ENCODE measurements at regions not wholly inside any gene's neighbourhood (a gene's known extent, or its start where the extent isn't known, plus 50 kb on each side); places are given as distances from the start of the nearest gene placed in this dataset.

DNA sequence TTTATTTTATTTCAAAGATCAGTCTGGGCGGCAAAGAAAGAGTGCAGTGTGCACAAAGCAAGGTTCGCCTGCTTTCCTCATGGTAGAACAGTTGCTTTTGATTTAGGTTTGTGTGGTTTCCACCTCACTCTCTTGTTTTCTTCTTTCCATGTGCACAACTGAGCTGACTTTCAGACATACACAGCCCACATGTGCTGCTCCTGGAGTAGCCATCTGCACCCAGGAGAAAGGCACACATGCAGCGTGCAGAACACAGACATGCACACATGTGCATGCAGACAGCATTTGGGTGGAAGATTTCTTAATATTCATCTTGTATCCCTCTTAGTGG is 302.1 kb downstream of the FZD1 start:
- TF ChIP-seq USF1 (IDR thresholded peaks at IDR 0.05), result no peak
- TF ChIP-seq, protein P1, sequence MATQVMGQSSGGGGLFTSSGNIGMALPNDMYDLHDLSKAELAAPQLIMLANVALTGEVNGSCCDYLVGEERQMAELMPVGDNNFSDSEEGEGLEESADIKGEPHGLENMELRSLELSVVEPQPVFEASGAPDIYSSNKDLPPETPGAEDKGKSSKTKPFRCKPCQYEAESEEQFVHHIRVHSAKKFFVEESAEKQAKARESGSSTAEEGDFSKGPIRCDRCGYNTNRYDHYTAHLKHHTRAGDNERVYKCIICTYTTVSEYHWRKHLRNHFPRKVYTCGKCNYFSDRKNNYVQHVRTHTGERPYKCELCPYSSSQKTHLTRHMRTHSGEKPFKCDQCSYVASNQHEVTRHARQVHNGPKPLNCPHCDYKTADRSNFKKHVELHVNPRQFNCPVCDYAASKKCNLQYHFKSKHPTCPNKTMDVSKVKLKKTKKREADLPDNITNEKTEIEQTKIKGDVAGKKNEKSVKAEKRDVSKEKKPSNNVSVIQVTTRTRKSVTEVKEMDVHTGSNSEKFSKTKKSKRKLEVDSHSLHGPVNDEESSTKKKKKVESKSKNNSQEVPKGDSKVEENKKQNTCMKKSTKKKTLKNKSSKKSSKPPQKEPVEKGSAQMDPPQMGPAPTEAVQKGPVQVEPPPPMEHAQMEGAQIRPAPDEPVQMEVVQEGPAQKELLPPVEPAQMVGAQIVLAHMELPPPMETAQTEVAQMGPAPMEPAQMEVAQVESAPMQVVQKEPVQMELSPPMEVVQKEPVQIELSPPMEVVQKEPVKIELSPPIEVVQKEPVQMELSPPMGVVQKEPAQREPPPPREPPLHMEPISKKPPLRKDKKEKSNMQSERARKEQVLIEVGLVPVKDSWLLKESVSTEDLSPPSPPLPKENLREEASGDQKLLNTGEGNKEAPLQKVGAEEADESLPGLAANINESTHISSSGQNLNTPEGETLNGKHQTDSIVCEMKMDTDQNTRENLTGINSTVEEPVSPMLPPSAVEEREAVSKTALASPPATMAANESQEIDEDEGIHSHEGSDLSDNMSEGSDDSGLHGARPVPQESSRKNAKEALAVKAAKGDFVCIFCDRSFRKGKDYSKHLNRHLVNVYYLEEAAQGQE (IDR thresholded peaks at IDR 0.05; ENCODE audit: low read depth), result no peak

GRCh38 chr7:91567081-91568012 is 303.1 kb downstream of the FZD1 start:
- TF ChIP-seq FOXM1 (IDR thresholded peaks at IDR 0.05; ENCODE audit: borderline replicate concordance, low read depth) (no peak), USF1 (IDR thresholded peaks at IDR 0.05) (no peak), RAD21 (IDR thresholded peaks at IDR 0.05; ENCODE audit: low read depth) (no peak), NFIC (IDR thresholded peaks at IDR 0.05) (no peak), TEAD4 (IDR thresholded peaks at IDR 0.05) (no peak), EGR1 (IDR thresholded peaks at IDR 0.05) (no peak), TCF12 (IDR thresholded peaks at IDR 0.05; ENCODE audit: low read depth) (no peak), YY1 (IDR thresholded peaks at IDR 0.05; ENCODE audit: low read depth) (no peak), ZBTB7A (IDR thresholded peaks at IDR 0.05; ENCODE audit: low read depth) (no peak), CREB1 (IDR thresholded peaks at IDR 0.05; ENCODE audit: low read depth) (no peak), EP300 (IDR thresholded peaks at IDR 0.05; ENCODE audit: borderline replicate concordance) (no peak), TAF1 (IDR thresholded peaks at IDR 0.05; ENCODE audit: low read depth) (no peak), CEBPB (IDR thresholded peaks at IDR 0.05) (no peak)
- TF ChIP-seq, protein P2, sequence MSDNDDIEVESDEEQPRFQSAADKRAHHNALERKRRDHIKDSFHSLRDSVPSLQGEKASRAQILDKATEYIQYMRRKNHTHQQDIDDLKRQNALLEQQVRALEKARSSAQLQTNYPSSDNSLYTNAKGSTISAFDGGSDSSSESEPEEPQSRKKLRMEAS (IDR thresholded peaks at IDR 0.05), result no peak
- TF ChIP-seq, protein P1 (IDR thresholded peaks at IDR 0.05; ENCODE audit: low read depth), result no peak

GRCh38 chr7:91568138-91568537 is 303.9 kb downstream of the FZD1 start:
- TF ChIP-seq YY1 (IDR thresholded peaks at IDR 0.05; ENCODE audit: low read depth), result no peak

DNA sequence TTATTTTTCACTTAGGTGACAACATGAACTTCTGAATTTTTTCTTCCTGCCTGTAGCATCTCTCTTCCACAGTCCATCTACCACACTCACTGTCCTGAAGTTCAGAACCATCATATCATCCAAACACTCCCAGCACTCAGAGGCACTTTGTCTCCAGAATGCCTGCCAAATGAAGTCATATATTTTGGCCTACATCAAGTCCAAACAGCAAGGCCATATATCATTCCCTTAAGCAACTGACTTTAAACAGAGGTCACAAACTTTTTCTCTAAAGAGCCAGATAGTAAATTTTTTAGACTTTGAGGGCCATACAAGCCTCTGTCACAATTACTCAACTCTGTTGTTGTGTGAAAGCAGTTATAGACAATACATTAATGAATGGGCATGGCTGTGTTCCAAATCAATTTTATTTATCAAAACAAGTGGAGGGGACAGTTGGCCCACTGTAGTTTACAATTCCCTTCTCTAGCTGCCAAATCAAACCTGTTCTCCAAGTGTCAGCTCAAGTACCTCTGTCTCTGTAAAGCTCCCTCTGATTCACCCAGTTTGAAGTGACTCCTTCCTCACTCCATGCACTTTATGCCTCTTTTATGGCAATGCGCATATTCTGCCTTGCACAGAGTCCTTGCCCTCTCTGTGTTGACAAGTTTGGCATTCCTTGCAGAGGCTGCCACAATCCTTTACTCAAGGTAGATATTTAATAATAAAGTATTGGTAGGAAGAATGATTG is 305.7 kb downstream of the FZD1 start:
- TF ChIP-seq RAD21 (IDR thresholded peaks at IDR 0.05; ENCODE audit: low read depth) (no peak), TAF1 (IDR thresholded peaks at IDR 0.05; ENCODE audit: low read depth) (no peak), TCF12 (IDR thresholded peaks at IDR 0.05; ENCODE audit: low read depth) (no peak), CREB1 (IDR thresholded peaks at IDR 0.05; ENCODE audit: low read depth) (no peak), FOXM1 (IDR thresholded peaks at IDR 0.05; ENCODE audit: borderline replicate concordance, low read depth) (no peak)

- TF ChIP-seq NFIC (IDR thresholded peaks at IDR 0.05) (no peak), USF1 (IDR thresholded peaks at IDR 0.05) (no peak), TEAD4 (IDR thresholded peaks at IDR 0.05) (no peak), FOXM1 (IDR thresholded peaks at IDR 0.05; ENCODE audit: borderline replicate concordance, low read depth) (no peak), TAF1 (IDR thresholded peaks at IDR 0.05; ENCODE audit: low read depth) (no peak), TCF12 (IDR thresholded peaks at IDR 0.05; ENCODE audit: low read depth) (no peak), EP300 (IDR thresholded peaks at IDR 0.05; ENCODE audit: borderline replicate concordance) (no peak), CEBPB (IDR thresholded peaks at IDR 0.05) (no peak), ZBTB7A (IDR thresholded peaks at IDR 0.05; ENCODE audit: low read depth) (no peak)
- TF ChIP-seq, protein P2 (IDR thresholded peaks at IDR 0.05), result no peak
Observed at GRCh38 chr7:91570560-91570959, 306.3 kb downstream of the FZD1 start.

DNA sequence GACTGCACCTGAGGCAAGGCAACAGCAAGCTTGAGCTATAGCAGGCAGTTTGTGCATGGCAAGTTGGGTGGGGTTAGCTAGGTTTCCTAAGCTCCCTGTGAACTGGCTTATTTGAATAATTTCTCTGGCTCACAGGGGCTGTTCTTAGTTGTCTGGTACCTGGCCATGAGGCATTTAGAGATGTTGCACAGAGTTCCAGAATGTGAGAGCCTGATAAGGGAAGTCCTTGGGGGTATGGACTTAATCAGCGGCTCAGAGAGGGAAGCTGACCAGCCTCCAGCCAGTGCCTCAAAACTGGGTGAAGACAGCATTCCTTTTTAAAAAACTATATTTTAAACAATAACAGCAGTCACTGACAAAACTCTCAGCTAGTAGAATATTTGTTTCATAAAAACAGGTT is 307.4 kb downstream of the FZD1 start:
- TF ChIP-seq ZBTB7A (IDR thresholded peaks at IDR 0.05; ENCODE audit: low read depth) (no peak), RAD21 (IDR thresholded peaks at IDR 0.05; ENCODE audit: low read depth) (no peak), FOXM1 (IDR thresholded peaks at IDR 0.05; ENCODE audit: borderline replicate concordance, low read depth) (no peak), TAF1 (IDR thresholded peaks at IDR 0.05; ENCODE audit: low read depth) (no peak), NFIC (IDR thresholded peaks at IDR 0.05) (no peak), TCF12 (IDR thresholded peaks at IDR 0.05; ENCODE audit: low read depth) (no peak), YY1 (IDR thresholded peaks at IDR 0.05; ENCODE audit: low read depth) (no peak), TEAD4 (IDR thresholded peaks at IDR 0.05) (no peak), EP300 (IDR thresholded peaks at IDR 0.05; ENCODE audit: borderline replicate concordance) (no peak)

Data from Ishikawa (cell line).